HK-2 (cell line): ENCODE measurements at regions not wholly inside any gene's neighbourhood (a gene's known extent, or its start where the extent isn't known, plus 50 kb on each side); places are given as distances from the start of the nearest gene placed in this dataset.

Source experiments
- DNase-seq: peaks from one replicate; pipeline ENCODE4 v3.0.0-alpha.2; 2018; ENCODE audit not compliant: unreplicated experiment

DNA sequence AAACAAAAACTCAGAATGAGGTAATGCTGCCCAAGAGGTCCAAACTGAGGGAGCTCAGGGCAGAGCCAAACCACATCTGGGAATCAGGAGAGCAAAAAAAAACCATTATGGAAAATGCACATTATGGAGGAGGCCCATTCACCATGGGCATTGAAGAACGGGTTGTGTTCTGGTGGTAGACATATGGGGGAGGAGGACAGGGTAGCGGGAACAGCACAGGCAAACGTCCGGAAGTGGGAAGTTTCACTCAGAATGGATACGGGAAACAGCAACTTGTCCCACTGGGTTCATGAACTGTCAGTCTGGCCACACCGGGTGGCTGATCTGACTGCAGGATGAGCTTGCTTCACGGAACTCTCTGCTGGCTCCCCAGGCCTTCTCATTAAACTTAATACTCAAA, 139.7 kb downstream of the RRAGC start:
- DNase-seq = no peak

DNA sequence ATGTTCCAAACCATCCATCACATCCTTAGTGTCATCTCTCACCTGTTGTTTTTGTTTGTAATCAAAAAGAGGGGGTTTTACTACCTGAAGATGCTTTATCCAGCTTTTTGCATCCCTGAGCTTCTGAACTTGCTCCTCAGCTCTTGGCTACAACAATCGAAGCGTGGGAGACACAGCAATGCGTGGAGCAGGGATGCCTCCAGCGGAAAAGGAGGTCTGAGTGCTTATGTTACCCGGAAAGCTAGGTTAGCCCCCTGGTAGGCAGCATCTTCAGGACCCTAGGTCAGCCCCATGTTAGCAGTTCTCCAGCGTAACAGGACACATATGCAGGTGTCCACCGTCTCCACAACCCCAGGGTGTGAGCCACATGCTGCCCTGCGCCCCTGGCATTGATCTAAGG, 141.5 kb downstream of the RRAGC start:
- DNase-seq = no peak

DNA sequence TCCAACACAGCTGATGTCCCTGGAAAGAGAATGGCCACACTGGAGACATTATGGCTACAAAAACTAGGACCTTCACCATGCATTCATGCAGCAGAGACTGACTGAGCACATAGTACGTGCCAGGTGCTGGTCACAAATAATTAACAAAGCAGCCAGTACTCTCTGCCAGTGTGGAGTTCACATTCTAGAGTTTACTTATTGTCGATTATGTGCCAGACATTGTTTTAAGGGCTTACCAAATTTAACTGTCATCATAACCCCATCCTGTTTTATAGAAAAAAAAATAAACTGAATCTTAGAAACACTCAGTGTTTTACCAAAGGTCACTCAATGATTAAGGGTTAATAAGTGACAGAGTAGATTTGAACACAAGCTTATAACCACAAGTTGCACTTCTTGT, 143.3 kb downstream of the RRAGC start:
- DNase-seq = no peak

DNA sequence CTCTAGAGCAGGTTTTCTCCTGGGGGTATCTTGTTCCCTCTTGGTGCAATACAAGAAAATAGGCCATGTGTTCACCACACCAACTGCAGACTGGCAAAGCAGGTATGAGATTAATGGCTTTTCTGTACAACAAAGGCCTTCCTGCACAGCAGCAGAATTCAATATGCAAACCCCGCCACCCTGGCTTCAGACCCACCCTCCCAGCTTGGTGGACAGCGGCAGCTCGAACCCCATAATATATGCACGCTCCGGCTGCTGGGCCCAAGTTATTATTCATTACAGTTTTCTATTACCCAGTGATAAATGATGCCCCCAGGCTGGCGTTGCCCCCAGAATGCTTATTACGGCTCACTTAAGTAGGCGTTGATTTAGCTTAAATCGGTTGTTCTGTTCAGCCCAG, 144.2 kb downstream of the RRAGC start:
- no peak for DNase-seq

DNA sequence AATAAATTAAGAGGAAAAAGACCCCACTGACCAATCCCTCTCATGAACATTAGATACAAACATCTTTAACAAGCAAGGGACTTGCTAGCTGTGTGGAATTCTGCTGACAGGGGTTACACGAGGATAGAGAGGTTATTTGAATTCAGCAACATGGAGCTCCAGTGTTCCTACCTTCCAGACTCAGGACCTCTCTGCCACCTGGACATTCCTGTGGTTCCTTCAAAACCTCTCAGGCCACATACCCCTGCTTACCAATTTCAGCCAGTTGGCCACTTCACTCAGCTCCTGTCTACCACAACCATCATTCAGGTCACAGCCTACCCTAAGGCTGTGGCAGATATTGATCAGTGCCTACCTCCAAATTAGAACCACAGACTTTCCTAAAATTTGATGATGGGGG, 147.5 kb downstream of the RRAGC start:
- DNase-seq = no peak

DNA sequence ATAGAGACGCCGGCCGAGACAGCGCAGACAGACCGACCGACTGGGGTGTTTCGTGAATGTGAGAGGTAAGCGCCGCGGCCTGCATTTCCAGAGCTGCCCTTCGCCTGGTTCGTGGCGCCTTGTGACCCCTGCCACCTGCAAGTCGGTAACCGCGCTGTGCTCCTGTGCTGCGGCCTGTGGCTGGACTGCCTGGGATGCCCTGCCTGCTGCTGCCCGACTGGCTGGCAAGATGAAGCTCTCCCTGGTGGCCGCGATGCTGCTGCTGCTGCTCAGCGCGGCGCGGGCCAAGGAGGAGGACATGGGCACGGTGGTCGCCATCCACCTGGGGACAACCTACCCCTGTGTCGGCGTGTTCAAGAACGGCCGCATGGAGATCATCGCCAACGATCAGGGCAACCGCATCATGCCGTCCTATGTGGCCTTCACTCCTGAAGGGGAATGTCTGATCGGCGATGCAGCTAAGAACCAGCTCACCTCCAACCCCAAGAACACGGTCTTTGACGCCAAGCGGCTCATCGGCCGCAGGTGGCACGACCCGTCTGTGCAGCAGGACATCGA, 150.8 kb downstream of the RRAGC start:
- no peak for DNase-seq

DNA sequence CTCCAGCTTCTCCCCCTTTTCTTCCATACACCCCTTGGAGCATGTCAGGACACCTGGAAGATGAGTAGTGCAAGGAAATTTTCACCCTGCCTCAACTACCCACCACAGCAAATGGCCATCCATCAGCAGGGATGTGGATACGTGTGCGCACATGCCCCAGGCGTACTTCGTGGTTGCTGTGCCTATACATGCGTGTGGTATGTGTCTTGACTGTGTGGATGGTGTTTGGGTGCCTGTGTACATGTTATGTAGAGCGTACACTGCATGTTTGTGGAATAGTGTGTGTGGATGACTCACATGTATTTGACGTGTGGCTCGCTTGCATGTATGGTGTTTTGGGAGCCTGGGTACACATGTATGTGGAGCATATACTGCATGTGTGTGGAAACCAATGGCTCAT, 158.5 kb downstream of the RRAGC start:
- no peak for DNase-seq

DNA sequence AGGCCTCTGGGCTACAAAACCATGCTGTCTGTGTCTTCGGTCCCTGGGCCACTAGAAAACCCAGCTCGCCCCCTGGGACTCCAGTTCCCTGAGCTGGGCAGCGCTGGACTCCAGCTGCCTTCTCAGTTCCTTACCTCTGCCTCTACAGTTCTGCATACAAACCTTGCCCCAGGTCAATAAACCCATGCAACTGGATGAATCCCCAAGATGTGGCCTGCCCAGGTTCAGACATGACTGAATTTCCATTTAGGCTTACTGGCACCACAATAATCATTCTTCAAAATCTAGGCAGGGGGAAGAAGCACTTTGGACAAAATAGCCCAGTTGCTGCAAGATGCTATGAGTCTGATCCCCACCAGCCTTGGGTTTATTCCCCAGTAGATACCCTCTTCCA, 159.5 kb downstream of the RRAGC start:
- no peak for DNase-seq

DNA sequence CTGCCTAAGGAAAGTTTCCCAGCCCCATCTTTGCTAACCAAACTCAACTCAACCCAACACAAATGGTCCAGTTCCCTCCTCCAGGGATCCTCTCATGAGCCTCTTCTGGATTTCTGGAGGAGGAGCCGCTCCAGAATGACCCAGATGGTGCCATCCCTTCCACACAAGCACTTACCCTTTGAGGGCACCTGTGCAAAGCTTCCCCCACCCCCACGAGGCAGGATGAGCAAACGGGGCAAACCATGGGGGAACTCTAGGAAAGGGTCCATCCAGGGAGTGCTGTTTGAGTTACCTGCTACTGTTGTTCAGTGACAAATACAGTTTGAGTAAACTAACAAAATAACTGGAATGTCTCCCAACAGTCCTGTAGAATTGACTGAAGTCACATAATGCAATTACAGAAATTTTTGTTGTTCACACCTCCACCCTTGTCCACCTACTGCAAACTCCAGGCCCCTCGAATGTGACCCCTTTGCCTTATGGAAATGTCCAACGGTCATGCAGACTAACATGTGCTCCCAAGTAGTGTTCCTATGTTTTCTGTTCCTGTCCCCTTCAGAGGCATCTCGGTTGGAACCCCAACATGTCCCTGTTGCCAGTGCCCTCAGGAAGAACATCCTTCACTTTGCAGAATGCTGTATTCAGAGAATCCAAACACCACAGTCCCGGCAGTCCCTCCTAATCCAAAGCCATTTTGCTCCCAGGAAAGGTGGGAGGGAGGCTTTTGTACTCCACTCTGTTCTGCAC, 160.1 kb downstream of the RRAGC start:
- no peak for DNase-seq

DNA sequence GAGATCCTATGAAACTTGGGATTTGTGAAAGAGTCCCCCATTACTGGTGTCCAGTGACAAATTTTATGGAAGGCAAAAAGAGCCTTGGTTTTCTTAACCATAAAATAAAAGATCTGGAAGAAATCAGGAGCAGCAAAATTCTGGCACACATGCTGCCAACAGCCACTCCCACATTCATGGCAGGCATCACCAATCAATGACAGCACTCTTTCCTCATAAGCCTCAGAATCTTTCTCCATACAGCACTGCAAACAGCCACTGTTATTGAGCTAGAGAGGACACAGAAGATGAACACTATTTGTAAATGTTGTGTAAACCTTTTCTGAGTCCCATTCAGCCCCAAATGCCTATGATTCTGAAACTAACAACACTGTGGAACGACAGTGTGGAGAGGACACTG, 162.2 kb downstream of the RRAGC start:
- DNase-seq = no peak

DNA sequence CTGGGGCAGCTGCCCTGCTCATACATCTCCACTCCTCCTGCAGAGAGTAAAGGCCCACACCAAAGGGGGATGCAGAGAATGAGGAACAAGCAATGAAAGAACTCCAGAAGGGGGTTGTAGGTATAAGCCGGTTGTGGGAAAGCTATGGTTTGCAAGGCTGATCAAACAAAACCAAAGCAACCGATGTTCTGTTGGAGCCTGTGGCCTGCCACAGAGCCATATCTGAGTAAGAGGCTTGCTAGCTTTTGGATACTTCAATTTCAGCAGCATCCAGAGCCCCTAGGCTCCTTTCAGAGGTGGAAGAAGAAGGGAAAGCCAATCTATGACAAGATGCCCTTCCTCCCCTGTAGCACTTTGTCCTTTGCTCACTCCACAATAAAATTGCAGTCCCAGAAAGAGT, 163.2 kb downstream of the RRAGC start:
- no peak for DNase-seq

DNA sequence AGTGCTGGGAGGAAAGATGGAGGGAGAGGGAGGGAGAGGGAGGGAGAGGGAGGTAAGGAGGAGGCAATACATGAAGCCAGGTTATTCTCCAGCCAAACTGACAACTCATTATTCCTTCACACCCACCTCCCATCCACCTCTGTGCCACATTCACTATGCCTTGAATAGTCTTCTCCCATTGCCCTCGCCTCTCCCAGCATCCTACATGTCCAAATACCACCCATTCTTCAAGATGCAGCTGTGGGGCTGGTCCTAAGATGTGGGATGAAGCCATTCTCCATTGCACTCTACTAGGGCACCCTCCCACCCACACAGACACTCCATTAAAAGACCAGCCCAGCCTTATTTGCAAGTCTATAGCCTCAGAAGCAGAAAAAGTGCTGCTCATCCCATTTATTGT, 165.8 kb downstream of the RRAGC start:
- no peak for DNase-seq

DNA sequence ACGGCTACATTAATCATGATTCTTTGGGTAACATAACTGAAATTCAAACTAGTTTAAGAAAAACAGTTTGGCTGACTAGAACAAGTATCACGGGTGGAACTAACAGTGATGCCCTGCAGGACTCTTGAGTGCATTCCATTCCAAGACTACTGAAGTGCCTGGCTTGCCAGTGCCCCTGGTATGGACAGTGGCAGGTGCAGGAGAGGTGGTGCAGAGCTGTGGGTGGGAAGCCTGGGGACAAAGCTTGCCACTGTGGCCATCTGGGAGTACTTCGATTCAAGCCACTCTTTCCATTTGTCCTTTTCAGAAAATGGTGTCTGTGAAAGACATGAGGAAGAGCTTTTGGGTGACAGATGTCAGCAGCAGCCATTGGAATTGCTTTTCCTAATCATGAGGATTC, 166.5 kb downstream of the RRAGC start:
- DNase-seq = no peak

DNA sequence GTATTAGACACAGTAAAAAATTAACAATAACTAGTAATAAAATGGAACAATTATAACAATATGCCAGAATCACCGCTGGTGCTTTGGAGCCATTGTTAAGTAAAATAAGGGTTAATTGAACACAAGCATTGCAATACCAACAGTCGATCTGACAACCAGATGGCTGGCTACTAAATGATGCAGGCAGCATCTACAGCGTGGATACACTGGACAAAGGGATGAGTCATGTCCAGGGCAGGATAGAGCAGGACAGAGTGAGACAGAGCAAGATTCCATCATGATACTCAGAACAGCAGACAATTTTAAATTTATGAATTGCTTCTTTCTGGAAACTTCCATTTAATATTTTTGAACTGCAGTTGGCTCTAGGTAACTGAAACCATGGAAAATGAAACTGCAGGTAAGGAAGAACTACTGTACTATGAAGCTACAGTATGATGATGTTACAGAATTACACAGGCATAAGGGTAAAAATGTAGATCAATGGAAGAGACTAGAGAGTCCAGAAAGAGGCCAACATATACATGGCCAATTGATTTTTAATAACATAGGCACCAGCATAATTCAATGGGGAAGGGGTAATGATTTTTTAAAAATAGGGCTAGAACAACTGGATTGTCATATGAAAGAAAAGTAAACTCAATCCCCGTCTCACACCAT, 168.7 kb downstream of the RRAGC start:
- DNase-seq = no peak

DNA sequence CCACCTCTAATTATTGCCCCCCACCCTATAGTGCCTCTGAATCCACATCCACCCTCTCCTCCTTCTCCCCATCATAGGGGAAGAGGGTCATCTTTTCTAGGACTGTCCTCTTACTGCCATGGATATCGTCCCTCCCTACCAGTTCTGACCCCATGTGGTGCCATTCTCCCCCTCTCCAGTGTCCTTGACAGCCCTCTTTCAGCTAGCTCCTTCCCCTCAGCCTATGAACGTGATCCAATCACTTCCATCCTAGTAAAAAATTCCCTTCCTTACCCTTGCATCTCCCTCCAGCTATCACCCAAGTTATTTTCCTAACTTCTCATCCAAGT, 172.7 kb downstream of the RRAGC start:
- no peak for DNase-seq

DNA sequence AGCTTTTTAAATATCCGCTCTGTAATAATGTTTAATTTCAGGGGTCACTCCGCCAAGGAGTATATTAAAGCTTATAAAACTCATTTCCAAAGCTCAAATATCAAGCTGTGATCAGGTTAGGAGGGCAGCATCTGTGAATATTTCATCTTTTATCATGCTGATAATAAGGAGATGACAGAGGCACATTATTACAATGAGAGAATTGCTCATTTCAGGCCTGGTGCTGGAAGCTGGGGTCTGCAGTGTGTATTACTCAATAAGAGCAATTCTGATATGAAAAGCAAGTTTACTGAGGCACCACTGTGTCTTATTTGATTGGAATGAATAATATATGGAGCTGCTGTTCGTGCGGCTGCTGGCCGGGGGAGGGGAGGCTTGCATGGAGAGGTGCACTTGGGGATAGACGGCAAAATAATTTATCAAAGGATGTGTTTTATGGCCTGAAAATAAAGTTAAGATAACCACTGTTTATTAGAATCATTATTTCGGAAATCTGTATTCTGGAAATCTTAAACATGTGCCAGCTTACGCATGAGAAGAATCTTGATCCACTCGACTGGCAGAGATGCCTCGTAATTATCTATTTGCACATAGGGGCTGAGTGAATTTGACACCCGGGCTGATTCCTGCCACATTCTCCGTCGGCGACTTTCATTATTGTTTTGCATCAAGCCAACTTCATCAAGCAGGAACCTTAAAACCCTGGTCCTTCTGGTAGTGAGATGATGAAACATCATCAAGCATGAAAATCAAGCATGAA, 173.2 kb downstream of the RRAGC start:
- DNase-seq = no peak

DNA sequence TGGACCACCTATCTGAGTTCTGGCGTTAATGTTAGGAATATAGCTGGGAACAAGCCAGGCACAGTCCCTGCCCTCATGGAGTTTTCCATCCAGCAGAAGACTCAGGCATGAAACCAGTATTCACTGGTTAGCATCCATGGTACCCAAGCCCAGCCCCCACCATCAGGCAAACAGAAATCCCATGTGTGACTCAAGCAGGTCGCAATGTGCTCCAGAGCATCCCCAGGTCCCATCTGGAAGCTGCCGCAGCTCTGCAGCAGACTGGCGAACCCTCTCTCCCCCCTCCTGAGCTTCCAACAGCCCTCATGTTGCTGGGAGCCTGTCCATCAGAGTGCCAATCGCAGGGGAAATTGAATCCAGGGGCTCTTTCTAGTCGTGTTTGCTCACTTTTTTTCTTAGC, 174.2 kb downstream of the RRAGC start:
- no peak for DNase-seq

DNA sequence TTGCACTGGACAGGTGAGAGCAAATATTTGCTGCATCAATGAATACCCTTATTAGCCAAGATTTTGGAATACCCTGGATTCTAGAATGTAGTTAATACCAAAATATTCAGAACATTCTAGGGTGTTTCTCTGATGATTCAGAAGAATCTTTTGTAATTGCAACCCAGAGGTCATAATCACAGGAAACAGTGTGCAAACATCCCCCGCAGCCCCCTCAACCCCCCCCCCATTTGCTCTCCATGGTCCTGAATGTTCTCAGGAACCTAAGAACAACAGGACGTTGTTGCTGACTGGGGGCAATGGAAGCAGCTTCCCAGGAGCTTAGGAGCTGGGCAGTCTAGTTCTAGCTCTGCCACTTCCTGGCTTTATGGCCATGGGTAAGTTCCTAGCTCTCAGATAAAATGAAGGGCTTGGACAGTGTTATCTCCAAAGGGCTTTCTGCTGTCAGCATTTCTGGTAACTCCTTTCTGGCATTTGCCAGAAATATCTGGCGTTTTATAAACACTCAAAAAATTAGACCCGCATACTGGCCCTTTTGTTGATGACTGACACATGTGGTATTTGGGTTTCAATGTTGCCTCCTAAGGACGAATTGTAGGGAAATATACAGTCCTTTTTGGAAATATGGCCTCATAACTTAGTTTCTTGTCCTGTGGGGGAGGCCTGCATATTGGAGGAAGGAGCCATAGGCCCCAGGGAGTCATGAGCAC, 178.6 kb downstream of the RRAGC start:
- DNase-seq = no peak

DNA sequence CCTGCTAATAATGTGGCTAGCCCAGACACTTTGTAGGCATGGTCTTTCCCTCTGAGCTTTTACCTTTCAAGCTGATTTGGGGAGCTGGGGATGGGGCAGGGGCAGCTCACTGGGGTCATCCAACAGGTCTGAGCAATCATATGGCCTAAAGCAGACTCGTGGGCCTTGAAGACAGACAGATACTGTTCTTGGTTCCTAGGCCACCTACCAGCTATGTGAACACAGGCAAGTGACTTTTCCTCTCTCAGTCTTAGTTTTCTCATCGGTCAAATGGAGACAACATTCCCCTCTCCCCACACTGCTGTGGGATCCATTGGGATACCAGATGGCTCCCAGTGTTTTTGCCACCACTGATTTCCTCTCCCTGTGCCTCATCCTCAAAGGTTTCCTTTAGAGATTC, 181.8 kb downstream of the RRAGC start:
- no peak for DNase-seq

DNA sequence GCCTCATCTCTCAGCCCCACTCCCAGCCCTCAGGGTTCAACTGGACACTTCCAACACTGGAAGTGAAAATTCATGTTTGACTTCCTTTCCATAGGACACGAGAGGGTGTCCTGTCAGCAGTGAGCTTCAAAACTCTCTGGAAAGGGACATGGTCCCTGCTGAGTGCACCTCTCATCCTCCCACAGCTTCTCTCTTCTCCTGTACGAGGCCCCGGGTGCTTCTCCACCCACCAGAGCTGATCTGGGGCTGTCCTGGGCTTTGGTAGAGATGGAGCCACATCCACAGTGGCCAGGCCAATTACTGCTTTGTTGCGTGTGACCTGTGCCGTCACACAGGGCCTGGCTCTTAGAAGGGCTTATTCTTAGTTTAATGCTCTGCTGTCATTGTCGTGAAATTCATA, 182.3 kb downstream of the RRAGC start:
- DNase-seq = no peak

DNA sequence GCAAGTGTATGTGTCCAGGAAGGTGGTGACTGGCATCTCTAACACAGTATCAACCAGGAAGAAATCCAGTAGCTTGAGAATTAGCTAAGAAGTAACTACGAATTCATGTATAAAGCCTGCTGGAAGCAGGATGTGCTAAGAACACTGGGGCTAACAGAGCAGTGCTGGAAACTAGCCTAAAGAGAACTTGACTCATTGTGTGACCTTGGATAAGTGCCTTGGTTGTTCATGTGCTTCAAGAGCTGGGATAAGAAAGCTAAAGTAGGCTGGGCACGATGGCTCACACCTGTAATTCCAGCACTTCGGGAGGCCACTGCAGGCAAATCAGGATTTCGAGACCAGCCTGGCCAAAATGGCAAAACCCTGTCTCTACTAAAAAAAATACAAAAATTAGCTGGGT, 186.9 kb downstream of the RRAGC start:
- DNase-seq = no peak

DNA sequence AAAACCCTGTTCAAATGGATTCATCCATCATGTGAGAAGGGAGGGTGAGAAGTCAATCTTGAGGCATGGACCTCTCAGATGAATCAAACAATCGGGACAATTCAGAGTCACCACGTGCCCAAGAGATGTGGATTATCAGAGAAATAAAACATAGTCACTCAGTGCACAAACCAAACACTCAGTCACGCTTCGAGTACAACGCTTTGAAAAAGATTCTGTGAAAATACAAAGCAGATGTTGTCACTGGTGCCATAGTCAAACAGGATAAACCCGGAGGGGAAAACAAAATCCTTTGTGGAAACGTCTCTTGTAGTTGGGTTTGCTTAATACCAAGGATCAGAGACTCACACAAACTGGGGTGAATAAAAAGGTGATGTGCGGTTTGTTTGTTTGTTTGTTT, 188.4 kb downstream of the RRAGC start:
- no peak for DNase-seq
